ENCODE measurements at regions not wholly inside any gene's neighbourhood (a gene's known extent, or its start where the extent isn't known, plus 50 kb on each side); places are given as distances from the start of the nearest gene placed in this dataset.

DNA sequence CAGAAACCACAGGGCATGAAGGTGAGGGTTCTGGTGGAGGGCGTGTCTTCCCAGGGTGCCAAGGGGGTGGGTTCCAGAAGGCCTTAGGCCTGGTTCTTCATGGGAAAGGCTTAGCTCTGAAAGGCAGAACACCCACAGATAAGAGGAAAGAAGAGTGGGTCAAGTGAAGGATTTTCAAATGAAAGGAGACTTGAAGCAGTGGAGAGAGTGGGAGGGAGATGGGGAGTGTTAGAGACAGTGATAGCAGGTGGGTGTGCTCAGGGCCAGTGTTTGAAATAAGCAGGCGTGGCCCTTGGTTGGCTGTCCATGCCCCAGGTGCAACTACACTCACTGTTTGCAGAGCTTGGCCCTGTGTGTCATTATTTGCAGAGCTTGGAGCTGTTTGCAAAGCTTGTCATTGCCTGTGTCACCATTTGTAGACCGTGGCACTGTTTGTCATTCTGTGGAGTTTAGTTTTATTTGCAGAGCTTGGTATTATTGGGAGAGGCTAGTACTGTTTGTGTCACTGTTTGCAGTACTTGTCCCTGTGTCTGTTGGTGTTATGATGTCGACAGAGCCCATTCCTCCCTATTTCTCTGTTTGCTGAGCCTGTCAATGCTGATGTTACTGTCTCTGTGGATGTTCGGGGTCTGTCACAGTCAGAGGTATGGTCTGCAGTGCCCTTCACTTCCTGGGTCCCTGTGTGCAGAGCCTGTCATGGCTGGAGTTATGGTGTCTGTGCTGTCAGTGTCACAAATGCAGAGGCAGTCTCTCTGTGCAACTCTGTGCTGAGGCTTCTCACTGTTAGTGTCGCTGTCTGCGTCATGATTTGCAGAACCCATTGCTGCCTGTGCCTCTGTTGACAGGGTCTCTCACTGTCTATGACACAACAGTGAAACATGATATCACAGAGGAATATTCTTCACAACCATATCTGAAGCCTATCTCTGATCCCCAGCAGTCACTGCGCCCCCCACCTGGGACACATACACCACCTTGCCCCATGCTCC, 127.7 kb upstream of the LRFN2 start:
- TF ChIP-seq, protein P1, sequence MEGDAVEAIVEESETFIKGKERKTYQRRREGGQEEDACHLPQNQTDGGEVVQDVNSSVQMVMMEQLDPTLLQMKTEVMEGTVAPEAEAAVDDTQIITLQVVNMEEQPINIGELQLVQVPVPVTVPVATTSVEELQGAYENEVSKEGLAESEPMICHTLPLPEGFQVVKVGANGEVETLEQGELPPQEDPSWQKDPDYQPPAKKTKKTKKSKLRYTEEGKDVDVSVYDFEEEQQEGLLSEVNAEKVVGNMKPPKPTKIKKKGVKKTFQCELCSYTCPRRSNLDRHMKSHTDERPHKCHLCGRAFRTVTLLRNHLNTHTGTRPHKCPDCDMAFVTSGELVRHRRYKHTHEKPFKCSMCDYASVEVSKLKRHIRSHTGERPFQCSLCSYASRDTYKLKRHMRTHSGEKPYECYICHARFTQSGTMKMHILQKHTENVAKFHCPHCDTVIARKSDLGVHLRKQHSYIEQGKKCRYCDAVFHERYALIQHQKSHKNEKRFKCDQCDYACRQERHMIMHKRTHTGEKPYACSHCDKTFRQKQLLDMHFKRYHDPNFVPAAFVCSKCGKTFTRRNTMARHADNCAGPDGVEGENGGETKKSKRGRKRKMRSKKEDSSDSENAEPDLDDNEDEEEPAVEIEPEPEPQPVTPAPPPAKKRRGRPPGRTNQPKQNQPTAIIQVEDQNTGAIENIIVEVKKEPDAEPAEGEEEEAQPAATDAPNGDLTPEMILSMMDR (IDR thresholded peaks at IDR 0.05) = no peak
- no peak for TF ChIP-seq POLR2A (IDR thresholded peaks at IDR 0.05)
